ENCODE measurements at regions not wholly inside any gene's neighbourhood (a gene's known extent, or its start where the extent isn't known, plus 50 kb on each side); places are given as distances from the start of the nearest gene placed in this dataset.

DNA sequence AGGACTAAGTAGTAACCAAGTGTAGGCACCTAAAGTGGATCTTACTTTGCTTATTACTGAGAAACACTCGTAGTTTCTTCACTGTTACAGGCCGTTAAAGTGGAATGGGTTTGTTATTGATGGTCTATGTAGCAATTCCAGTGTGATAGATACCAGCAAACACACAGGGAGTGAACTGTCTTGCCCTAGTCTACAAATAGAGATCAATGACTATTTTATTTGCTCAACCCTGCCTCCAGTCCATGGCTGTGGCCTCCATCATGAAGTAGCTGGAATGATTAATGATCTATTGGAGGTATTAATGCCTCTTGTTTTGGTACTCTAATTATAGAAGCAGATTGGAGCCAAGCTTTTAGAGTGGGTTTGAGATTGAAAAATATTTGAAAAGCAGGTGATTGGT lies 362.7 kb upstream of the AZI2 start:
- Mint-ChIP-seq H3K27me3 (ENCODE audit: insufficient read depth, low read depth) (no peaks in the 10 kb centered on the region), H3K4me1 (peaks cover 4% of the 10 kb centered on the region), H3K9me3 (no peaks in the 10 kb centered on the region), H3K4me3 (no peak overlapping the region), H3K27ac (no peak overlapping the region), H3K36me3 (no peaks in the 10 kb centered on the region)
- no peak overlapping the region for H3K27ac ChIP-seq
- no peak overlapping the region for H3K4me3 ChIP-seq
- no peaks in the 10 kb centered on the region for H4K20me1 ChIP-seq (ENCODE audit: low read depth)
- no peak overlapping the region for H3K9ac ChIP-seq
- no peaks in the 10 kb centered on the region for H3K27me3 ChIP-seq
- H3K4me1 ChIP-seq: peaks cover 8% of the 10 kb centered on the region
- H3K79me2 ChIP-seq (ENCODE audit: low read depth): no peaks in the 10 kb centered on the region
- H3K36me3 ChIP-seq: no peaks in the 10 kb centered on the region
- no peak overlapping the region for H2AFZ ChIP-seq (replicated peaks)
- H3K4me2 ChIP-seq: no peak overlapping the region
- no peaks in the 10 kb centered on the region for H3K9me3 ChIP-seq (ENCODE audit: low read depth)
- DNase-seq (ENCODE audit: low spot score): no peak
- H3F3A ChIP-seq (ENCODE audit: low read depth): no peaks in the 10 kb centered on the region
- TF ChIP-seq, protein P1, sequence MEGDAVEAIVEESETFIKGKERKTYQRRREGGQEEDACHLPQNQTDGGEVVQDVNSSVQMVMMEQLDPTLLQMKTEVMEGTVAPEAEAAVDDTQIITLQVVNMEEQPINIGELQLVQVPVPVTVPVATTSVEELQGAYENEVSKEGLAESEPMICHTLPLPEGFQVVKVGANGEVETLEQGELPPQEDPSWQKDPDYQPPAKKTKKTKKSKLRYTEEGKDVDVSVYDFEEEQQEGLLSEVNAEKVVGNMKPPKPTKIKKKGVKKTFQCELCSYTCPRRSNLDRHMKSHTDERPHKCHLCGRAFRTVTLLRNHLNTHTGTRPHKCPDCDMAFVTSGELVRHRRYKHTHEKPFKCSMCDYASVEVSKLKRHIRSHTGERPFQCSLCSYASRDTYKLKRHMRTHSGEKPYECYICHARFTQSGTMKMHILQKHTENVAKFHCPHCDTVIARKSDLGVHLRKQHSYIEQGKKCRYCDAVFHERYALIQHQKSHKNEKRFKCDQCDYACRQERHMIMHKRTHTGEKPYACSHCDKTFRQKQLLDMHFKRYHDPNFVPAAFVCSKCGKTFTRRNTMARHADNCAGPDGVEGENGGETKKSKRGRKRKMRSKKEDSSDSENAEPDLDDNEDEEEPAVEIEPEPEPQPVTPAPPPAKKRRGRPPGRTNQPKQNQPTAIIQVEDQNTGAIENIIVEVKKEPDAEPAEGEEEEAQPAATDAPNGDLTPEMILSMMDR (IDR thresholded peaks at IDR 0.05): no peak
- TF ChIP-seq EZH2 (IDR thresholded peaks at IDR 0.05) (no peak), EZH2phosphoT487 (IDR thresholded peaks at IDR 0.05) (no peak)

DNA sequence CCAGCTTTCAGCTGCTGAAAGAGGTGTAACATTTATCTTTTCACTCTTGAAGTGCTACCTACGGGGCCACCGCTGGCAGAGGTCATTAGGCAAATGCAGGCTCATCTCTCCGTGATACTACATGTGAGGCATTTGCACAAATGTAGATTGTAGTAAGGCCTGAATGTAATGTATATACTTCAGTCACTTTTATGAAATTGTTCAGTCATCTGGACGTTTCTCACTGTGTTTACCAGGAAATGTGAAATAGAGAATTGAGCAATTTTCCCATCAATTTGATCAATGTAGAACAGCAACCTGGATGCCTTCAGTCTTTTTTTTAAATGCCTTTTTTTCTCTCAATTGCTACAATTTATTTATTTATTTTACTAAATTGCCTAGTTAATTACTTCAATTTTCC lies 368.3 kb upstream of the AZI2 start:
- Mint-ChIP-seq H3K4me1 (no peaks in the 10 kb centered on the region), H3K9me3 (no peaks in the 10 kb centered on the region), H3K27ac (no peak overlapping the region), H3K36me3 (no peaks in the 10 kb centered on the region), H3K4me3 (no peak overlapping the region), H3K27me3 (ENCODE audit: insufficient read depth, low read depth) (no peaks in the 10 kb centered on the region)
- H3K4me3 ChIP-seq: no peak overlapping the region
- H3K9ac ChIP-seq: no peak overlapping the region
- no peak overlapping the region for H2AFZ ChIP-seq (replicated peaks)
- H3K79me2 ChIP-seq (ENCODE audit: low read depth): no peaks in the 10 kb centered on the region
- H3K27ac ChIP-seq: no peak overlapping the region
- no peaks in the 10 kb centered on the region for H3K4me1 ChIP-seq
- no peaks in the 10 kb centered on the region for H3K36me3 ChIP-seq
- H3K9me3 ChIP-seq (ENCODE audit: low read depth): no peaks in the 10 kb centered on the region
- DNase-seq (ENCODE audit: low spot score): no peak
- H3F3A ChIP-seq (ENCODE audit: low read depth): no peaks in the 10 kb centered on the region
- H4K20me1 ChIP-seq (ENCODE audit: low read depth): no peaks in the 10 kb centered on the region
- H3K27me3 ChIP-seq: no peaks in the 10 kb centered on the region
- H3K4me2 ChIP-seq: no peak overlapping the region
- TF ChIP-seq EZH2phosphoT487 (IDR thresholded peaks at IDR 0.05) (no peak), EZH2 (IDR thresholded peaks at IDR 0.05) (no peak)
- TF ChIP-seq, protein P1 (IDR thresholded peaks at IDR 0.05): no peak

DNA sequence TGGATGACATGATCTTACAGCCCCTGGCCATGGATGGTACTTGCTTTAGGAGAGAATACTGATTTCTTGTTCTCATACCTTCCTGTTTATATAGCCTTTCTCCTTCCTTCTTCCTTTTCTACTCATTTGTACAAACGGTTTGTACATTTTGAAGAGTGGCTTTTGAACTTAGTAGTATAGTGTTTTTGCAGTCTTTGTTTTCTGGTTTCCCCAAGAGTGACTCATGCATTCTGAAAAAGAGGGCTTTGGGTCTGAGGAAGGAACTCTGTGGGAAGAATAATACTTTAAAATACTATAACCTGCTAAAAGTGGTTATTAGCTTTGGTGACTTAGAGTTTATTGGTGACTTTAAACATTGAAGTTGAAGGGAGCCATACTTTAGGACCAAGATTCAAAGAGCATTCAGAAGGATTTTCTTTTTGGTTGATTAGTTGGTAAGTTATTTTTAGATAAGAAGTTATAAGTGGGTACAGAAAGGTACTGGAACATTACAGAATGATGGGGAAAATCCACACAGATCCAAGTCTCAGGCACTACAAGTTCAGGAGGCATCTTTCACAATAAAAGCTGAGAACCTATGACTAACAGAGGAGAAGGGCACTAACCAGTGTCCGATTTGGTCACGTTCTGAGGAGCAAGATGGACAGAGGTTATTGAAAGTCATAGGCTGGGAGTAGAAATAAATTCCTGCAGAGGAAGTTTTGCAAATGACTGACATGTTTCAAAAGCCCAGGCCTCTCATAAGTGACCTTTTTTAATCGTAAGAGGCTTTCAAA lies 369.6 kb upstream of the AZI2 start:
- DNase-seq (ENCODE audit: low spot score): no peak
- H3K9ac ChIP-seq: no peak overlapping the region
- no peaks in the 10 kb centered on the region for H3K27me3 ChIP-seq
- no peaks in the 10 kb centered on the region for H3K27me3 Mint-ChIP-seq (ENCODE audit: insufficient read depth, low read depth)
- no peaks in the 10 kb centered on the region for H3K36me3 ChIP-seq
- no peak overlapping the region for H3K27ac Mint-ChIP-seq
- TF ChIP-seq EZH2phosphoT487 (IDR thresholded peaks at IDR 0.05): no peak
- no peak for TF ChIP-seq EZH2 (IDR thresholded peaks at IDR 0.05)
- TF ChIP-seq, protein P1 (IDR thresholded peaks at IDR 0.05): no peak
- H3K4me3 ChIP-seq: no peak overlapping the region
- H3K4me3 Mint-ChIP-seq: no peak overlapping the region
- H3K4me1 ChIP-seq: no peaks in the 10 kb centered on the region
- no peaks in the 10 kb centered on the region for H4K20me1 ChIP-seq (ENCODE audit: low read depth)
- no peaks in the 10 kb centered on the region for H3F3A ChIP-seq (ENCODE audit: low read depth)
- no peak overlapping the region for H3K27ac ChIP-seq
- H3K79me2 ChIP-seq (ENCODE audit: low read depth): no peaks in the 10 kb centered on the region
- no peak overlapping the region for H3K4me2 ChIP-seq
- no peaks in the 10 kb centered on the region for H3K9me3 ChIP-seq (ENCODE audit: low read depth)
- no peak overlapping the region for H2AFZ ChIP-seq (replicated peaks)
- no peaks in the 10 kb centered on the region for H3K4me1 Mint-ChIP-seq
- no peaks in the 10 kb centered on the region for H3K36me3 Mint-ChIP-seq
- H3K9me3 Mint-ChIP-seq: no peaks in the 10 kb centered on the region
